Uterus (tissue), 2 donors: ENCODE measurements at regions not wholly inside any gene's neighbourhood (a gene's known extent, or its start where the extent isn't known, plus 50 kb on each side); places are given as distances from the start of the nearest gene placed in this dataset.

Experiments used
- CTCF ChIP-seq, 4 experiments: fragments of 200-600 bp in 2 of 4; fragments of 450-650 bp in 2 of 4; sonication (generic) in 2 of 4; IDR thresholded peaks; one replicate each; pipeline ENCODE4 v1.5.1; 2016 to 2019; ENCODE audit warnings: antibody characterized with exemption in 4 of 4, mild to moderate bottlenecking in 2 of 4, moderate library complexity in 1 of 4
- POLR2A ChIP-seq, 2 donors: fragments of 450-650 bp; IDR thresholded peaks; one replicate each; pipeline ENCODE4 v1.6.1; 2016; ENCODE audit warnings: antibody characterized with exemption in 2 of 2, mild to moderate bottlenecking in 1 of 2, moderate library complexity in 1 of 2

GRCh38 chr2:154527962-154528361 is 170.5 kb upstream of the KCNJ3 start:
- no peak for TF ChIP-seq CTCF (IDR thresholded peaks at IDR 0.05)
- no peak for TF ChIP-seq POLR2A (IDR thresholded peaks at IDR 0.05)
